ENCODE measurements at regions not wholly inside any gene's neighbourhood (a gene's known extent, or its start where the extent isn't known, plus 50 kb on each side); places are given as distances from the start of the nearest gene placed in this dataset.

- Mint-ChIP-seq H3K4me1 (no peaks in the 10 kb centered on the region), H3K9me3 (no peaks in the 10 kb centered on the region), H3K27me3 (ENCODE audit: low read depth in 2 of 2) (peaks cover 3 to 10% of the 10 kb centered on the region in 2 donors), H3K4me3 (no peak overlapping the region), H3K36me3 (no peaks in the 10 kb centered on the region), H3K27ac (no peak overlapping the region)
- no peak overlapping the region for H3K27ac ChIP-seq (ENCODE audit: low read length)
- H3K27me3 ChIP-seq (ENCODE audit: control insufficient read depth, insufficient read depth, low read length), result no peaks in the 10 kb centered on the region
- H3K4me3 ChIP-seq (ENCODE audit: low read length), result no peak overlapping the region
- intact Hi-C loops (cut with micrococcal nuclease), result no loop called here
- 80% methylated on average over 15 of the region's 15 CpGs for WGBS (ENCODE audit: insufficient coverage)
- no peak for ATAC-seq
- TF ChIP-seq, protein P1, sequence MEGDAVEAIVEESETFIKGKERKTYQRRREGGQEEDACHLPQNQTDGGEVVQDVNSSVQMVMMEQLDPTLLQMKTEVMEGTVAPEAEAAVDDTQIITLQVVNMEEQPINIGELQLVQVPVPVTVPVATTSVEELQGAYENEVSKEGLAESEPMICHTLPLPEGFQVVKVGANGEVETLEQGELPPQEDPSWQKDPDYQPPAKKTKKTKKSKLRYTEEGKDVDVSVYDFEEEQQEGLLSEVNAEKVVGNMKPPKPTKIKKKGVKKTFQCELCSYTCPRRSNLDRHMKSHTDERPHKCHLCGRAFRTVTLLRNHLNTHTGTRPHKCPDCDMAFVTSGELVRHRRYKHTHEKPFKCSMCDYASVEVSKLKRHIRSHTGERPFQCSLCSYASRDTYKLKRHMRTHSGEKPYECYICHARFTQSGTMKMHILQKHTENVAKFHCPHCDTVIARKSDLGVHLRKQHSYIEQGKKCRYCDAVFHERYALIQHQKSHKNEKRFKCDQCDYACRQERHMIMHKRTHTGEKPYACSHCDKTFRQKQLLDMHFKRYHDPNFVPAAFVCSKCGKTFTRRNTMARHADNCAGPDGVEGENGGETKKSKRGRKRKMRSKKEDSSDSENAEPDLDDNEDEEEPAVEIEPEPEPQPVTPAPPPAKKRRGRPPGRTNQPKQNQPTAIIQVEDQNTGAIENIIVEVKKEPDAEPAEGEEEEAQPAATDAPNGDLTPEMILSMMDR (IDR thresholded peaks at IDR 0.05), result no peak
- H3K36me3 ChIP-seq (ENCODE audit: control insufficient read depth, insufficient read depth, low read length), result no peaks in the 10 kb centered on the region
- H3K9me3 ChIP-seq (ENCODE audit: control insufficient read depth, insufficient read depth, low read length), result no peaks in the 10 kb centered on the region
- H3K4me1 ChIP-seq (ENCODE audit: control insufficient read depth, insufficient read depth, low read length), result no peaks in the 10 kb centered on the region
- no peak for DNase-seq
Observed at GRCh38 chr11:71071736-71072509, 180.5 kb downstream of the SHANK2 start.

GRCh38 chr11:71070490-71071453 is 181.6 kb downstream of the SHANK2 start:
- Mint-ChIP-seq H3K27me3 (ENCODE audit: low read depth in 2 of 2) (no peaks in the 10 kb centered on the region), H3K27ac (no peak overlapping the region), H3K4me3 (no peak overlapping the region), H3K9me3 (no peaks in the 10 kb centered on the region), H3K4me1 (no peaks in the 10 kb centered on the region), H3K36me3 (no peaks in the 10 kb centered on the region)
- DNase-seq (no peak), ATAC-seq (no peak)
- TF ChIP-seq, protein P1 (IDR thresholded peaks at IDR 0.05), result no peak
- H3K36me3 ChIP-seq (ENCODE audit: control insufficient read depth, insufficient read depth, low read length), result no peaks in the 10 kb centered on the region
- no peaks in the 10 kb centered on the region for H3K4me1 ChIP-seq (ENCODE audit: control insufficient read depth, insufficient read depth, low read length)
- H3K27me3 ChIP-seq (ENCODE audit: control insufficient read depth, insufficient read depth, low read length), result no peaks in the 10 kb centered on the region
- H3K4me3 ChIP-seq (ENCODE audit: low read length), result no peak overlapping the region
- WGBS (ENCODE audit: insufficient coverage), result 85% methylated on average over 11 of the region's 12 CpGs
- intact Hi-C loops (cut with micrococcal nuclease), result no loop called here
- H3K9me3 ChIP-seq (ENCODE audit: control insufficient read depth, insufficient read depth, low read length), result no peaks in the 10 kb centered on the region
- no peak overlapping the region for H3K27ac ChIP-seq (ENCODE audit: low read length)

- H3K4me1 ChIP-seq (ENCODE audit: control insufficient read depth, insufficient read depth, low read length), result no peaks in the 10 kb centered on the region
- H3K36me3 ChIP-seq (ENCODE audit: control insufficient read depth, insufficient read depth, low read length), result no peaks in the 10 kb centered on the region
- TF ChIP-seq, protein P1 (IDR thresholded peaks at IDR 0.05), result no peak
- WGBS (ENCODE audit: insufficient coverage), result 84% methylated on average over 1 of the region's 1 CpG
- Mint-ChIP-seq H3K9me3 (no peaks in the 10 kb centered on the region), H3K4me1 (peaks cover 0 to 9% of the 10 kb centered on the region in 2 donors), H3K36me3 (no peaks in the 10 kb centered on the region), H3K4me3 (no peak overlapping the region), H3K27me3 (ENCODE audit: low read depth in 2 of 2) (peaks cover 2 to 15% of the 10 kb centered on the region in 2 donors), H3K27ac (no peak overlapping the region)
- intact Hi-C loops (cut with micrococcal nuclease), result no loop called here
- peaks cover 1% of the 10 kb centered on the region for H3K27me3 ChIP-seq (ENCODE audit: control insufficient read depth, insufficient read depth, low read length)
- H3K9me3 ChIP-seq (ENCODE audit: control insufficient read depth, insufficient read depth, low read length), result no peaks in the 10 kb centered on the region
- no peak for ATAC-seq
- DNase-seq, result no peak
- no peak overlapping the region for H3K4me3 ChIP-seq (ENCODE audit: low read length)
- H3K27ac ChIP-seq (ENCODE audit: low read length), result no peak overlapping the region
Observed at GRCh38 chr11:71068963-71069362, 183.4 kb downstream of the SHANK2 start.

Measured in natural killer cell (primary cell).